ENCODE measurements at regions not wholly inside any gene's neighbourhood (a gene's known extent, or its start where the extent isn't known, plus 50 kb on each side); places are given as distances from the start of the nearest gene placed in this dataset.

DNA sequence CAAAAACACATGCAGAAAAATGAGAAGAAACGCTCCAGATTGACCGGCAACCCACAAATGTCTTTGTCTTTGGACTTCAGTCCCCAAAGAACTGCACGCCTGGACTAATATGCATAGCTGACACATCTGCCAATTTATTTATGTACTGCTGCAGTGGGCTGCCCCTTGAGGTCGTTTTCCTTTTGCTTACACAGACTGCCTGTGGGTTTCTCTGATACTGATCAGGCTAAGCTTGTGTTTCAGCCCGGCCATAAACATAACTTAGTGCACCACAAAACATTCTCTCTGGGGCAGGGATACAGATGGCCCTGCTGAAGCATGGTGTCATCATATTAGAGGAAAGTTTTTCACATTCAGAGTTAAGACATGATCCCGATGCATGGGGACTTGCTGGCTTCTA lies 75.4 kb downstream of the NUDT12 start:
- TF ChIP-seq FOXM1 (IDR thresholded peaks at IDR 0.05; ENCODE audit: borderline replicate concordance) (no peak), FOXA1 (IDR thresholded peaks at IDR 0.05) (no peak), CTBP1 (IDR thresholded peaks at IDR 0.05; ENCODE audit: borderline replicate concordance) (no peak), NFRKB (IDR thresholded peaks at IDR 0.05) (no peak), SP1 (IDR thresholded peaks at IDR 0.05) (no peak), LEF1 (IDR thresholded peaks at IDR 0.05; ENCODE audit: borderline replicate concordance) (no peak), SUZ12 (IDR thresholded peaks at IDR 0.05) (no peak), HDGF (IDR thresholded peaks at IDR 0.05; ENCODE audit: borderline replicate concordance) (no peak), ELF4 (IDR thresholded peaks at IDR 0.05) (no peak)
